ENCODE measurements at regions not wholly inside any gene's neighbourhood (a gene's known extent, or its start where the extent isn't known, plus 50 kb on each side); places are given as distances from the start of the nearest gene placed in this dataset.

DNA sequence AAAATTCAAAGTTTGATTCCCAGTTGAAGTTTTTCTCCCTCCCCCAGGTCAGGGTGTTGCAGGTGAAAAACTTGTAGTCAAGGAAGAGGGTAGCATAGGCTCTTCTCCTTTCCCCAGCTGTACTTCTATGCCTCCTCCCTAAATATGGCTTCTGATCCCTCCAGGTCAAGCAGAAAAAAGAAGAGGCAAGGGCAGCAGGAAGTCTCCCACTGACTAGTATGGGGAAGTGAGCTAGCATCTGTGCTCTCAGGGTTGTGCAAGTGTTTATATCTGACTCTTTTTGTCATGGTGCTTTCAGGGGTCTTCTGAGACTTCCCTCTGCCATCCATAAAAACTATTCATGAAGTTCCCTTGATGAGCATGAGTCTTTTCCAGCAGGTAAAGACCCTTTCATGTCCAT is 76.0 kb downstream of the ATPSCKMT start:
- no peak for DNase-seq

DNA sequence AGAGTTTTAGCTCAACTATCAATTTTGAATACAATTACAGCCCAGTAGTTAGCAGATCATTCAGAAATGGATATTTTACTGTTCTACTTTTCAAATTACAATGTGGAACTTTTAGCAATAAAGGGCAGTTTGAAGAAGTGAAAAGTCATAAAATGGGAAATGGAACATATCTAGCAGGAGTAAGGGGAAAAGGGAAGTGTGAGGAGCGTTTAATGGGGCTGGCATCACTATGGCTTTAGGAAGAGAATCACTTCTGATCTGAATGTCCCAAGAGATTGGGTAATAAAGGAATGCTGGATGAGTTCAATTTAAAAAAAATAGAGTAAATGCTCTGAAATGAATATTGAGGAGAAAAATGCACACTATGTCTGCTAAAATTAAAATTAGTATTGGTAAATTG is 77.4 kb downstream of the ATPSCKMT start:
- DNase-seq = no peak

DNA sequence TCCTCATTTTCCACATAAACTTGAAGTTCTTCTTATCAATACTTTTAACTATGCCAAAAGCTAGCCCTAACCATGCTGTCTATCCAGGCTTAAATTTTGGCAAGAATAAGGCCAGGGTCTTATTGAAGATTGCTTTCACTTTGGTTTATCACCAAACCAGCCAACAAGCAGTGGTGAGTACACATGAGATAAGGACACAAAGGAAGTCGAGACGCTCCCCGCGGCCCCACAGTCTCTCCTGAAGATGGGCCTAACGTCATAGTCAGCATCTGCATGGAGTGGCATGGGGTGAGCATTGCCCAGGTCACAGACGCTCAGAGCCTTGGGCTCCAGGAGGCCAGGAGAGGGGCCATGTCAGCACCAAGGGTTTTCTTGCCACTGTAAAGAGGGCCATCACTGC is 80.3 kb downstream of the ATPSCKMT start:
- DNase-seq = no peak

DNA sequence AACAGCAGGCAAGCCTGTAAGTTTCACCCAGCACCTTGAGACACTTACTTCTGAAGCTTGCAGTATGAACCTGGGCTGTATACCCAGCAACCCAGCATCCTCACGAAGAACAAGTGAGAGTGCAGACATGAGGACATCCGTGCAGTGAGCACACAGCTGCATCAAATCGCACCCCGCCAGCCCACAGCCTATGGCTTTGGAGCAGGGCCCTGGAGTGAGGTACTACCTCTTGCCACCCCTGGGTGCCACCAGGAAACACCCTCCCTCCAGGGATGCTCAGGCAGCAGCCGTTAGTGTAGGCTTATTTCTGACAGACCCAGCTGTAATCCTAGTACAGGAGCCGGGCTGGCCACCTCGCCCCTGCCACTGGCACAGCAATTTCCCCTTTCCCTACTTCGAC is 81.4 kb downstream of the ATPSCKMT start:
- no peak for DNase-seq

DNA sequence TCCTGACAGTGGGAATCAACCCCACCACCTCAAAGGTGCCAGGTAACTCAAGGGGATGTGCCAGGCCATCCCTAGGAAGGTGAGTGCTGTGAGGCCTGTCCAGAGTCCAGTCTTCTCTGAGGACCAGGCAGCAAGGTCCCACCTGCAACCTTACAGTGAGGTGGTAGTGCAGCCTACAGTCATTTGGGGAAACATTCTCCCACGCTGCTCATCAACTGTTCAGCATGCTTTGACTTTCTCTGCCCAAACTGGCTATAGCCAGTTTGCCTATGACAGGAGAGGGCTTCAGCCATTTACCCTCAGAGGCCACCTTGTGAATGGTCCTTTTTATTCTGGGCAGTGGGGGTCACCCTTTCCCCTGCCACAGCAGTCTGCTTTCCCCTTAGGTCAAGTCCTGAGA is 81.9 kb downstream of the ATPSCKMT start:
- DNase-seq = no peak

DNA sequence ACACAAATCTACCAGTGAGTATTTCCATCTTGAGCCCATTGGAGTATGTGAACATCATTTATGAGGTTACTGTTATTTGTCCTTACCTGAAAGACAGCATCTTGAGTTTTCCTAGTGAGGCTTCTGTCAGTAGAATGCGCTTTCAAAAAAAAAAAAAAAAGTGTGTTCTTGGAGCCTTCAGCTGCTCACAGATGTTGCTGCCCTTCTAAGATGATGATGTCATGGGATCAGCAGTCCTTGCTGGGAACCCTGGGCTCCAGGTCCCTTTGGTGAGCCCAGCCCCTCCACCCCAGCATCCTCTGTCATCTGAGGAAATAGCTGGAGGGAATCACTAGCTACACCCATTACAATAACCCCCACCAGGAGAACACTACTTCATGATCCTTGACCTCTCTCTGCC is 83.3 kb downstream of the ATPSCKMT start:
- no peak for DNase-seq

DNA sequence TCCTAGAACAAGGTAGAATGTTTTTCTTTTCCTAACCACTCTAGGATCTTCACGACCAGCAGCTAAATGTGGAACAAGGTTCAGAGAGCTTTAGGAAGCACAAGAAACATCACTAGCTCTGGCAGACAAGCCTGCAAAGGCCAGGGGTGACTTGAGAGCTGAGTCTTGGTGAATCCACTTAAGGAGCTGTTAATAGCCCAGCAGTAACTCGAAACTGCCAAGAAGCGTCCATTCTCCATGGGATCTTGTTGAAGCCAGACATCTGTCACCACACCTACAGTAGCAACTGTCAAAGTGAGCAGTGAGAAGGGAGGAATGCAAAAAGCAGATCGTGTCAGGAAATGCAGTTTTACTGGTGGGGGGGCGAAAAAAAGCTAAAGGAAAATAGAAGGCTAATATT is 87.2 kb downstream of the ATPSCKMT start:
- DNase-seq = no peak

DNA sequence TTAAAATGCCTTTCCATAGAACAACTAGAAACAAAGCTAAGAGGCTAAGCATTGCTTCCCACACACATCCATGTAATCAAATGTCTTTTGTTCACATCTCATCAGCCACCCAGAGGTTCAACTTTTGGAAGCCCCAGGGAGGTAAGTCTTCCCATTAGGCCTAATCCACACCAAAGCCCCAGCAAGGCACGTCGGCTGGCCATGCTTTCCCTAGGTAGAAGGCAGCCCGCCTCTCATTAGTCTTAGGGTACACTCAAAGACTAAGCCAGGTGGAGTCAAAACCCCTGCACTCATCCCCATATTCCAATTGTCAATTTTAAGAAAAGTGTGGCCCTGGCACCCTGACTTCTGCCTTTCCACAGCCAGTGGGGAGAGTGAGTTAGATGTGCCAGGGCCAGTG is 87.9 kb downstream of the ATPSCKMT start:
- no peak for DNase-seq

DNA sequence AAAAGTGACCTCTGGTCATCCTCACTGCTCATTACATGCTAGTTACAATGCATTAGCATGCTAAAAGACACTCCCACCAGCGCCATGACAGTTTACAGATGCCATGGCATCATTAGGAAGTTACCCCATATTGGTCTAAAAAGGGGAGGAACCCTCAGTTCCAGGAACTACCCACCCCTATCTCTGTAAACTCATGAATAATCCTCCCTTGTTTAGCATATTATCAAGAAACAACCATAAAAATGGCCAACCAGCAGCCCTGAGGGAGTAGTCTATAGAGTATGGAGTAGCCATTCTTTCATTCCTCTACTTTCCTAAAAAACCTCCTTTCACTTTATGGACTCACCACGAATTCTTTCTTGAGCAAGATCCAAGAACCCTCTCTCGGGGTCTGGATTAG is 89.4 kb downstream of the ATPSCKMT start:
- no peak for DNase-seq

DNA sequence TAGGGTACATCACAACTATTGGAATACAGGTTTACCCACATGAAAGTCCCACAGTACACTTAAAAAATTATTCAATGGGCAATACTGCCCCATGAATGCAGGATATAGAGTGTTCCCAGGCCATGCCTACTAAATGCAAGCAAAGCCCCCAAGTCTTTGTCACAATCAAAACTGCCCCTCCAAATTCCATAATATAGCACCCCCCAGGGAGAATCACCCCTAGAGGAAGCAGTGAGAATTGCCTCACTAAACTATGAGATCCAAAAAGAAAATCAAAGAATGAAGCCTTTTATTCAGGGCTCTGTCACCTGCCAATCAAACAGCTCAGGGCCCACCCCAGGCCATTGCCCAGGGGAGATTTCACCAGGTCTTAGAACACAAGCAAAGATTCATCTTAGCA is 90.8 kb downstream of the ATPSCKMT start:
- DNase-seq = no peak

DNA sequence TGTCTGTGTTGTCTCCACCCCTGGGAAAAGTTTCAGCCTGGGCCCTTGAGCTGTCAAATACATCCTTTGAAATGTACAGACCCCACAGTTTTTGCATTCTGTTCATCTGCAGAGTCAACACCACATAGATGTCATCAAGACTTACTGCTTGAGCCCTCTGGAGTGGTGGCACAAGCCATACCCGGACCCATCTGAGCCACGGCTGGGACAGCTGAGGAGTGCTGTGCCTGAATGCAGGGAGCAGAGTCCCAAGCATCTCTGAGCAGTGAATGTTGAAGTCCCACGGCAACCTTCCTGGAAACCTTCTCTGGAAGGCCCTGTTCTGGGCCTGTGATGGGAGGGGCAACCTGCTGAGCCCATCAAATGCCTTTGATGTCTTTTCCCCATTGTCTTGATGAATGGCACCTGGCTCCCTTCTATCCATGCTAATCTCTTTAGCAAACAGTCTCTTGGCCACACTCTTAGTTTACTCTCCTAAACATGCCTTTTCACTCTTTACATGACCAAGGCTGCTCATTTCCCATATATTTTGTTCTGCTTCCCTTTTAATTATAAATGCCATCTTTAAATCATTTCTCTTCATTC is 92.5 kb downstream of the ATPSCKMT start:
- DNase-seq = no peak

DNA sequence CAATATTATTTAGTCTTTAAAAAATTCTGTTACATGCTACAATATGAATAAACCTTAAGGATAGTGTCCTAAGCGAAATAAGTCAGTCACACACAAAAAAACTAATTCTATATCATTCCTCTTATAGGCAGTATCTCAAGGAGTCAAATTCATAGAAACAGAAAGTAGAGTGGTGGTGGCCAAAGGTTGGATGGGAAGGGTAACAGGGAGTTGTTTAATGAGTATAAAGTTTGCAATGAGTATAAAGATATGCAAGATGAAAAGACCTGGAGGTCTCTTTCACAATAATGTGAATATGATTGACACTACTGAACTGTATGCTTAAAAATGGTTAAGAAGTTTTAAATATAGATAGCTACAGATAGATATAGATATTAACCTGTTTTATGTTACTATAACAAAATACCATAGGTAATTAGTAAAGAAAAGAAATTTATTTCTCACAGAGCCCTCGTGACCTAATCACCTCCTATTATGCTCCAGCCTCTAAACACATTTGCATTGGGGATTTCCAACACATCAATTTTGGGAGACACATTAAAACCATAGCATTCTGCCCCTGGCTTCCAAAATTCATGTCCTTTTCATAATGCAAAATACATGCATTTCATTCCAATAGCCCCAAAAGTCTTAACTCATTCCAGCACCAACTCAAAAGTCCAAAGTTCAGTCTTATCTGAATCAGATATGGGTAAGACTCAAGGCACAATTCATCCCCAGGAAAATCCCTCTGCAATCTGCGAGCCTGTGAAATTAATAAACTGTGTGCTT is 93.6 kb downstream of the ATPSCKMT start:
- DNase-seq = no peak

DNA sequence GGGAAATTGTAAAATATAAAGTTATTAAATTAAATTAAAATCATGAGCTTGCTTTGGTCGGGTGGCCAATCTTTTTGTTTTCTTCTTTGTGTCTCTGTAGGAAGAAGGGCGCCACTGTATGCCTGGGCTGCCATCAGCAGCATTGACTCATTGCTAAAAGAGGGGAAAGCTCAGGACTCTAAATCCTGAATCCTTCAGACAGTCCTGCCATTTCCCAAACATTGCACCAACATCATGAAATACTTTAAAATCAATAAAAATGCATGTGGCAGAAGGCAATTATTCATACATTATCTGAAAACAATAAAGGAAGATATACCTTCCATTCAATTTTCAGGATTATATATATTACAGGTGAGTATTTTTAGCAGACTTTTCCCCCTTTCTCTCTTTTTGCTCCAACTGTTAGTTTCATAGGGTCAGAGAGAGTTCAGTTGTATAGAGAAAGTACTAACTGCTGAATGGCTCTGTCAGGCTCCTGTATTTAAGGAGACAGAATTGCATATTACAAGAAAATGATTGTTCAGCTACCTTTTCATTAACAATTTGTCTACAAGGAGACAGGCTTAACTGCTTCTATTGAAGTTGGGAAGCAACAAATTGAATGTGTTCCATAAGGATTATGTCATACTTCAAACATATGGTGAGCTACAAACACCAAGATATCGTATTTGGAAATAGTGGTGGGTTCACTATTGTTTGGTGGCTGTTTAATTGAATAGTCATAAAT is 95.7 kb downstream of the ATPSCKMT start:
- no peak for DNase-seq

DNA sequence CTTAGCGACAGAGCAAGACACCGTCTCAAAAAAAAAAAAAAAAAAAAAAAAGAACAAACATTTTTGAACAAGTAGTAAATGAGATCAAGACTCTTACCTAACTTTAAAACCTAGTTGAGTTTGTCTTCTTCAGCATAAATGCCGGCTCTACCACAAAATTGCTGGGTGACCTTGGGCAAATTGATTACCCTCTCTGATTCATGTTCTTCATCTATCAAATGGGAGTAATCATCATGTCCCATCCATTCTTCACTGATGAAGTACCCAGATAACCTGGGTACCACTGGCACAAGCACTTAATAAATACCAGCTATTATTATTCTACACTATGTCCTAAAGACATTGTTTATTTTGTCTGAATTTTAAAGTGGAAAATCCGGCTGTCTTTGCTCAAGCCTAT is 96.3 kb downstream of the ATPSCKMT start:
- DNase-seq = no peak

DNA sequence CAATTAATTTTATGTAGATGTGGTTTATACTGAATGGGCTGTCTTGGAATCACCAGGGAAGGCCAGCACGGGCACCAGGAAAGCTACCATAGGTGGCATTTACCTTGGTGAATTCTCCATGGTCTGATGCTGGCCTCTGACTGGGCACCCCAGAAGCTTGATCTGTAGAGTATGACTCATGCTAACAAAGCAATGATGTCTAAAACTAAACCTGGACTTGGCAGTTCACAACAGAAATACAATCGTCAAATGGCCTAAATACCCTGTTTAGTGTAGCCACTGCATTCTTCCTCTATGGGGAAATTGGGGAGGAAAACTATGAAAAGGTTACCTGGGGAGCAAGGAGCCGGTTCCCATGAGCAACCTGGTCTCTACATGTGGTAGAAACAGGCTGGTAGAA is 98.0 kb downstream of the ATPSCKMT start:
- DNase-seq = no peak

DNA sequence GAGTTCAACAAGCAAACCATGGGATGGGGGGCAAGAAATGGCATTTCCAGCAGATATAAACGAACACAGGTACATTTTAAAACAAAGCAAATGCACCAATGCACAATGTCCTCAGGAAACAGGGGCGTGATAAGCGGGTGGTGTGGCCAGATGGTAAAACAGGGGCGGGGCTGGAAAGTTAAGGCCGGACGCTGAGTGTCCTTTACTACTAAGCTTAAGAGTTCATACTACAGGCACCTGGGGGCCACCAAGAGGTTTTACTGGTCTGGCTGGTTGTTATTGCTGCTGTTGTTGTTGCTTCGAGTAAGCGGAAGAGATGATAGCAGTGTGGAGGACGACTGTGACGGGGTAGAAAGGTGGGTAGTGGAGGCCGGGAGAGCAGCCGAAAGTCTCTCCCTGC is 99.8 kb downstream of the ATPSCKMT start:
- DNase-seq = no peak

DNA sequence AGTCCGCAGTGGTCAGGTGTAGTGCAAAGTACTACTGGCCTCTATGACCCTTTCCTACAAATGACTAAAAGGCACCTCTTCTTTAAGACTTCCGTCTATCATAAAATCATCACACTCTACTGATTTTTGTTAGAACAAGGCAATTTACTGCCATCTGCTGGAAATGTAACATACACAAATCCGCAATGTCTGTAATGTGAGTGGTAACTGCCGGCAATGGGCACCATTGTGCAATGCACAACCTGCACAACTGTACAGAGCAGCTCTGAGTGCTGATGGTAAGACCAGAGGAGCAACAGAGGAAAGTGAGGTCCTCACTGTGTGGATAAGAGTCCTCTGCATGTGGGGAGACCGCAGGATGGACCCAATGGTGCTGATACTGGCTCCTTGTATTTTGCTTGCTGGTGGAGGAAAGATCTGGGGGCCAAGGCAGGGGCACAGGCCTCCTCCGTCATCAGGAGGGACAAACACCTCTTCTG is 103.7 kb downstream of the ATPSCKMT start:
- DNase-seq = no peak

DNA sequence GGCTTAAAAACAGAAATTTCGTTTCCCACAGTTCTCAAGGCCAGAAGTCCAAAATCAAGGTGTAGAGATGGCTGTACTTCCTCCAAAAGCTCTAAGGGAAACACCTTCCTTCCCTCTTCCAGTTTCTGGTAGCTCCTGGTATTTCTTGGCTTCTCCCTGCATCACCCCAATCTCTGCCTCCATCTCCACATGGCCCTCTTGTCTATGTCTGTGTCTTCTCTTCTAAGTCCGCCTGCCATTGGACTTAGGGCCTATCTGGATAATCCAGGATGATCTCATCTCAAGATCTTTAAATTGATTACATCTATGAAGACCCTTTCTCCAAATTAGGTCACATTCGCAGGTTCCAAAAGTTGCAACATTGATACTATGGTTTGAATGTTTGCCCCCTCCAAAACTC is 105.6 kb downstream of the ATPSCKMT start:
- DNase-seq = no peak

DNA sequence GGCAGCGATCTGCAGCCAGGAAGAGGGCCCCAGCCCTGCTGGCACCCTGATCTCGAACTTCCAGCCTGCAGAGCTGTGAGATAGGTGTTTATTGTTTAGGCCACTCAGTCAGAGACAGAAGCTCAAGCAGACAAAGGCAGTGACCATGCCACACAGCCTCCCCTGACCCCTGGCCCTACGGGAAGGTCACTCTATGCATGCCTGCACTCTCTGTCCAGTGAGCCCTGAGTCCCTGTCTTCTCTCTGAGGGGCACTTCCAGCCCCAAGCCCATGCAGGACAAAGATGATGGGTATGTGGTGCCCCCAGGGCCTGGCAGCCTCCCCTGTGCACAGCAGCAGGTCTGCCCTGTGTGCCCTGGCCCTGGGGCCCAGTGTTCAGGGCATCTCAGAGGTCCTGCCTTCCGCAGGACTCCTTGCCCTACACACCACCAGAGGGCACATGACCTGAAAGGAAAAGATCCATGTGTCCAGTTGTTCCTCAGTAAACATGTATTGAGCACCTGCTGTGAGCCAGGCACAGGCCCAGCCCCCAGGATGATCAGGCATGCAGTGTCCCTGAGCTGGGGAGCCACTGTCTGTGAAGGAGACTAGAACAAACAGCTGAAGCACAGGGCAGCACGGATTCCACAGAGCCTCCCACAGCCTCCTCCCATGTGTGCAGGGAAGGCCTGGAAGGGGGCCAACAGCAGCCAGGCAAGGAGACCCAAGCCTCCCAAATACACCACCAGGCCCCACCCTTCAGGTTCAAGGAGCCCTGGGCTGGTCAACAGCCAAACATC is 109.3 kb downstream of the ATPSCKMT start:
- DNase-seq = no peak

DNA sequence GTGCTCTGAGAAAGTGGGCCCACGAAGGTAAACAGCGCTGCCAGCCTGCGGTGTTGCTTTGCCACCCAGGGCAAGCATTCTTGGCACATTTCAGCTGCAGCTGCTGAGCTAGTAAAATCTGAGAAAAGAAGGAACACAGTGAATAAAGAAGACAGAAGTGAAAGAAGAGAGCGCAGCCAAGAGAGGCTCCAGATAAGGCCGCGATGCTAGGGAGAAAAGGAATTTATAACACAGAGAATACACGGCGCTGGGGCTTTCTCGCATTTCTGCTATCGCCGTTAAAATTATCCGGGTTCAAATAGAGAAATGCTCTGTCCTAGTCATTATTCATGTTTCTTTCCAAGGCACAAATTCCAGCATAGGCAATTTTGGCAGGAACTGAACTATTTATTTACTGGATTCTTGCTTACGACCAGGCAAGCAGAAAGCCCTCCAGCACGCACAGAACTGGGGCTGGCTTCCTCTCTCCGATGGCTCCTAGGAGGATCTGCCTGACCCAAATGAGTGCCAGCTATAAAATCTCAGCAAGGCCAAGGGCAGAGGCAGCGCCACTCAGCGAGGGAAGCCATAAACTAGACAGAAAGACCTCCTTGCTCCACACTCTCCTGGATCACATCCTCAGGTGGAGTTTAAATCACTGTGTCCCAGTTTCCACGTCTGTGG is 111.2 kb downstream of the ATPSCKMT start:
- DNase-seq = no peak

DNA sequence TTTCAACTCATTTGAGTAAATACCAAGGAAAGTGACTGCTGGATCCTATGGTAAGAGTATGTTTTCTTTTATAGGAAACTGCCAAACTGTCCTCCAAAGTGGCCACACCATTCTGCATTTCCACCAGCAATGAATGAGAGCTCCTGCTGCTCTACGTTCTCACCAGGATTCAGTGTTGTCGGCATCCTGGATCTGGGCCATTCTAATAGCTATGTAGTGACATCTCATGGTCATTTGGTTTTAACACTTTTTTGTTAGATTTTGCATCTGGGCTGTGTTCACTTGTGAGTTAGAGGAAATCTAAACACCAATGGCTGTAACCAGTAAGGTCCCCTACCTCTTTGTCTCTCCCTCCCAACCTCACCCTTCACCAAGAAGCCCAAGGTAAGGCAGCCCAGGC is 115.9 kb downstream of the ATPSCKMT start:
- no peak for DNase-seq

DNA sequence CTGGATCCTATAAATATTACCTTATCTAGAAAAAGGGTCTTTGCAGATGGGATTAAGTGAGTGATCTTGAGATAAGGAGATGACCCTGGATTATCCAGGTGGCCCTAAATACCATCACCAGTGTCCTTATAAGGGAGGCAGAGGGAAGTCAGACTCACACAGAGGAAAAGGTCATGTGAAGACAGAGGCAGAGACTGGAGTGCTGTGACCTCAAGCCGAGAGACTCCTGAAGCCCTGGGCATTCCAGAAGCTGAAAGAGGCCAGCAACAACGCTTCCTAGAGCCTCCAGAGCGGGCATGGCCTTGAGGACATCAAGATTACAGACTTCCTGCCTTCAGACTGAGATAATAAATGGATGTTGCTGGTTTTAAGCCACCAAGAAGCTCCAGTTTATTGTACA is 118.8 kb downstream of the ATPSCKMT start:
- no peak for DNase-seq

DNA sequence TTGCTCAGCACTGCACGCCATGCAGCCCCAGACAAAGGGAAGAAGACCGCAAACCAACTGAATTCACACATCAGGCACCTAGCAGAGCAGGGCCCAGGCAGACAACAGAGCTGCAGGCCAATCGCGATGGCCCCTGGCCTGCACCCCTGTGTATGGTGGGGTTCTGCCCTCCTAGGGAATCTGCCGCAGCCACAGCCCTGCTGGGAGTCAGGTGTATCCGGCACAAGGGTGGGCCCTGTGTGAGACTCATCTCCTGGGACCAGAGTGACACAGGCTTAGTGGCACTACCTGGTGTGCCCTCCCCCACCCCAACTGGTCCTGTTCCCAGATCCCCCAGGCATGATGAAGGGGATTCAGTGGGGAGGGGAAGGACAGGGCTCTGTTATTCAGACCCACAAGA is 122.8 kb downstream of the ATPSCKMT start:
- DNase-seq = no peak

All from right forelimb (tissue), 1 donor.